Aorta (tissue), 5 donors: ENCODE measurements at regions not wholly inside any gene's neighbourhood (a gene's known extent, or its start where the extent isn't known, plus 50 kb on each side); places are given as distances from the start of the nearest gene placed in this dataset.

Experiments used
- ATAC-seq: fragments of 200-7000 bp; cut with Tn5 transposase; one replicate; pipeline ENCODE4 v1.9.1; 2022; ENCODE audit warnings: moderate library complexity; ENCODE audit not compliant: low FRiP score
- DNase-seq, 2 donors: peaks; one replicate each; pipeline ENCODE4 v3.0.0-alpha.2; 2020
- H3K27ac ChIP-seq, 2 donors: one replicate each; pipeline ENCODE4 v1.5.1; 2013; ENCODE audit warnings: low read length in 2 of 2, mild to moderate bottlenecking in 2 of 2, moderate library complexity in 2 of 2, control low read depth in 1 of 2, inconsistent platforms in 1 of 2, low read depth in 1 of 2
- H3K27me3 ChIP-seq, 2 donors: one replicate each; pipeline ENCODE4 v1.6.1; 2013; ENCODE audit warnings: control low read depth in 1 of 2, low read length in 1 of 2, mild to moderate bottlenecking in 1 of 2, moderate library complexity in 1 of 2; ENCODE audit not compliant: insufficient read depth in 2 of 2, control insufficient read depth in 1 of 2
- H3K36me3 ChIP-seq, 2 donors: one replicate each; pipeline ENCODE4 v1.6.1; 2013; ENCODE audit warnings: control low read depth in 1 of 2, low read length in 1 of 2, mild to moderate bottlenecking in 1 of 2; ENCODE audit not compliant: insufficient read depth in 2 of 2, control insufficient read depth in 1 of 2
- H3K4me1 ChIP-seq, 2 donors: one replicate each; pipeline ENCODE4 v1.6.1; 2013; ENCODE audit warnings: low read length in 2 of 2, control low read depth in 1 of 2, mild to moderate bottlenecking in 1 of 2, moderate library complexity in 1 of 2; ENCODE audit not compliant: insufficient read depth in 2 of 2, control insufficient read depth in 1 of 2
- H3K4me3 ChIP-seq, 2 donors: one replicate each; pipeline ENCODE4 v1.5.1; 2013; ENCODE audit warnings: low read length in 2 of 2, control low read depth in 1 of 2, mild to moderate bottlenecking in 1 of 2
- H3K9me3 ChIP-seq: one replicate; pipeline ENCODE4 v1.6.1; 2013; ENCODE audit warnings: mild to moderate bottlenecking, low read length; ENCODE audit not compliant: control insufficient read depth
- WGBS, 2 donors: extraction: QIAGEN DNeasy Blood & Tissue Kit; methylation state at CpG; one replicate each; pipeline ENCODE4 v1.1.7; 2013; 5-methylcytosine and 5-hydroxymethylcytosine counted together
- intact Hi-C, 2 donors: fragments of 100-400 bp; cut with DNase I; formaldehyde crosslinking; loops; one replicate each; pipeline versions ENCODE4 v1.14.2 to v1.15.0; 2022
- donor health status: healthy with polysubstance abuse.
- donor health status: Bipolar disorder and iron deficiency.
- donor health status: DM: no; HTN: no; CAD: no.
- donor health status: DM: no; HTN: no; CAD: no.
- donor health status: DM: yes; HTN: yes; CAD: no.

DNA sequence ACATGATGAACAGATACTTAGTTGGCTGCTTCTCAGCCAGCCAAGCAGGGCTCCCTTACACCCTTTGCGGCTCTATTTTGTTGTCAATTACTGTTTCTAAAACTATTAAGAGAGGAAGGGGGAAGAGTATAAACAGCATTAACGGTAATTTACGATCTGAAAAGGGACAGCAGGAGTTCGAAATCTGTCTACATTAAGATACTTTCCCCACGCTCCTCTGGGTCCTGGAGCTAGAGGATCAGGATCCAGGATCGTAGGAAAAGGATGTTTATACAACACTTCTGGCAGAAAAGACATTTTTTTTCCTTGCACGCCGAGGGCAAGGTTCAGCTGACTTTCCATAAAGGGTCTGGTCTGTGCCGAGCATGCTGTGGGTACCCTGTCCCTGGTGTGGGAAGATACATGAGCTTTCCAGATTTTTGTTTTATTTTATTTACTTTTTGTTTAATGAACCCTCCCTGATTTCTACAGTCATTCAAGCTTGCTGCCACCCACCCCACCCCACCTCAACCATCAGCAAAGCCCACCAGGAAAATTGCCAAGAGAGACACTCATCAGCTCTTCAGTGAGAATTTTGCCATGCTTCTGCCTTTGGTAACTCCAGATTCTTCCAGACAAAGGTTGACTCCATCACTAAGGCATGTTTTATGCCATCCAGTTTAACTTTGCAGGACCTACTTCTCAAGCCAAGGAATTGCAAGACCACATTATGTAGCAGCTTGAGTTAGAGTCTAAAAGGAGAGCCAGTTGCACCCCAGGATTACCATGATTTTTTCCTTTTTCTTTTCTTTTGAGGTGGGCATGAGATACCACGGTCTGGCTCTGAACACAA is 188.1 kb downstream of the QDPR start:
- Histone ChIP-seq H3K27ac (no peak overlapping the region), H3K4me1 (peaks cover 0 to 3% of the 10 kb centered on the region in 2 donors), H3K27me3 (no peaks in the 10 kb centered on the region), H3K36me3 (no peaks in the 10 kb centered on the region), H3K9me3 (no peaks in the 10 kb centered on the region), H3K4me3 (no peak overlapping the region)
- WGBS, 2 donors: 33 to 38% methylated on average over 10 of the region's 10 CpGs
- ATAC-seq (no peak), DNase-seq (no peak)
- intact Hi-C loops: loop anchor here (5.0 to 10.0 kb wide), 3 partner anchors 529 to 1036 kb away; no protein-coding TSS in a partner anchor

DNA sequence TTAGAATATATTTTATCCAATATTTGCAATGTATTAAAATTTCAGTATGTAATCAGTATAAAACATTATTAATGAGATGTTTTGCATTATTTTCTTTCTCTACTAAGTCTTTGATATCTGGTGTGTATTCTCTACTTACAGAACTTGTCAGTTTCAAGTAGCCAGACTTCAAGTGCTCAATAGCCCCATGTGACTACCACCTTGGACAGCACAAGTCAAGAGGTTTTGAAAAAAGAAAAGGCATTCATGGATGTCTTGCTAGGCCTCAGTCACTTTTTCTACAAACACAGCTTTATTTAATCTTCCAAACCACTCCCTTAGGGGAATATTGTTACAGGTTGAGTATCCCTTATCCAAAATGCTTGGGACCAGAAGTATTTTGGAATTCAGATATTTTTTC is 189.4 kb downstream of the QDPR start:
- peaks cover 0 to 3% of the 10 kb centered on the region in 2 donors for H3K4me1 ChIP-seq
- no peaks in the 10 kb centered on the region for H3K27me3 ChIP-seq
- no peaks in the 10 kb centered on the region for H3K36me3 ChIP-seq
- DNase-seq: no peak
- no peak overlapping the region for H3K27ac ChIP-seq
- no peaks in the 10 kb centered on the region for H3K9me3 ChIP-seq
- H3K4me3 ChIP-seq: no peak overlapping the region
- ATAC-seq: no peak
- intact Hi-C loops: loop anchor here (5.0 to 10.0 kb wide), 3 partner anchors 528 to 1035 kb away; no protein-coding TSS in a partner anchor

DNA sequence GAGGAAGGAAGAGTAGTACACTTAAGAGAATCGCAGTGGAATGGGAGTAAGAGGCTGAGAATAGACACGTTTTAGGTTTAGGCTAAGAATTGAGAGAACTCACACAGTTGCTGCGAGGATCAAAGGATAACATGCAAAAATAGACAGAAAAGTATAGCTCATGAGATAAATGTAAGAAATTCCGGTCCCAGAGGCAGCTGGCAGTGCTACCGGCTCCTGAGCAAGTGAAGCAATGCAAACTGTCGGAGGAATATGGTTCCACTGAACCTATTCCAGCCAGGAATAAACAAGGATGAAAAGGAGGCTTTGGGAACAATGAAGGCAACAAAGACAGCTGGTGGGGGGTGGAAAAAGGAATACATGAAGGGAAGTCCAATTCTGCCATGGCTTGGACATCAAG is 191.8 kb downstream of the QDPR start:
- H3K9me3 ChIP-seq: no peaks in the 10 kb centered on the region
- 94 to 95% methylated on average over 6 of the region's 6 CpGs for WGBS, 2 donors
- DNase-seq (no peak), ATAC-seq (no peak)
- no peak overlapping the region for H3K27ac ChIP-seq
- intact Hi-C loops: loop anchor here (5.0 to 10.0 kb wide), 3 partner anchors 525 to 1033 kb away; no protein-coding TSS in a partner anchor
- H3K36me3 ChIP-seq: no peaks in the 10 kb centered on the region
- peaks cover 0 to 3% of the 10 kb centered on the region in 2 donors for H3K4me1 ChIP-seq
- H3K27me3 ChIP-seq: no peaks in the 10 kb centered on the region
- no peak overlapping the region for H3K4me3 ChIP-seq

DNA sequence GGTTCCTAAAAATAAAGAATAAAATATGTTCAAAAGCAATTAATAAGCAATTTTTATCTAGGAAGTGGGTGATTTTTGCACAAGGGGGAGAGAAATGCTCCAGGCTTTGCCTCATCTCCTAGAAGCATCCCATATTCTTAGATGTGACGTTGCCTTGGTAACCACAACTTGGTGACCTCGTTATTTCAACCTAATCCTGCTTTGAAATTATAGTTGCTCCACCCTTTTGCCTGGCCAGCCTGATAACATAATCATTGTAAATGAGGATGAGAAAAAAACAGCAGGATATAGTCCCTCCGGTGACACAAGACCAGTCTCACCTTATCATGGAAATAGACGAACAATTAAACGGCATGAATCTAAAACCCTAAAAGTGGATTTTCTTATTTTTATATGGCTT is 194.4 kb downstream of the QDPR start:
- intact Hi-C loops: loop anchor here in 1 of 2 donors (5.0 kb wide), 1 partner anchor 400 kb away; no protein-coding TSS in a partner anchor
- WGBS, 2 donors: 81 to 86% methylated on average over 5 of the region's 5 CpGs
- Histone ChIP-seq H3K27me3 (no peaks in the 10 kb centered on the region), H3K27ac (no peak overlapping the region), H3K9me3 (no peaks in the 10 kb centered on the region), H3K4me3 (no peak overlapping the region), H3K4me1 (no peaks in the 10 kb centered on the region), H3K36me3 (no peaks in the 10 kb centered on the region)
- DNase-seq: no peak
- no peak for ATAC-seq

DNA sequence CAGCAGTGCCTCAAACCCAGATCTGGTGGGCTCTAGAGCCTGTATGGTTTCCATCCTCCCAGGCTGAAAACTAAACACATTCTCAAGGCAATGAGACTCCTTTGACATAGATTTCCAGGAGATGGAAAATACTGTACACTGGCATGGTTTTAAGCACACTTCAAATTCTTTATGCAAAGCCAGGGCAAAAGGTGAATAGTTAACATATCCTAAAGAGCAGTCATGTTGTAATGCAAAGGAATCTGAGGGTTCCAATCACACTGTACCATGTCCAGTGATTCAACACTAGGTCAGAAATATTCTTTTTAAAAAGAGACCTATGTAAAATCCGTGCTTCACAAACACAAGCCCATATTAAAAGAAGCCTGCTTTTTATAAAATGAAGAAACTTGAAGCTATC is 195.3 kb downstream of the QDPR start:
- WGBS, 2 donors: 94 to 96% methylated on average over 1 of the region's 1 CpG
- no peaks in the 10 kb centered on the region for H3K36me3 ChIP-seq
- intact Hi-C loops: loop anchor here in 1 of 2 donors (5.0 kb wide), 1 partner anchor 399 kb away; no protein-coding TSS in a partner anchor

DNA sequence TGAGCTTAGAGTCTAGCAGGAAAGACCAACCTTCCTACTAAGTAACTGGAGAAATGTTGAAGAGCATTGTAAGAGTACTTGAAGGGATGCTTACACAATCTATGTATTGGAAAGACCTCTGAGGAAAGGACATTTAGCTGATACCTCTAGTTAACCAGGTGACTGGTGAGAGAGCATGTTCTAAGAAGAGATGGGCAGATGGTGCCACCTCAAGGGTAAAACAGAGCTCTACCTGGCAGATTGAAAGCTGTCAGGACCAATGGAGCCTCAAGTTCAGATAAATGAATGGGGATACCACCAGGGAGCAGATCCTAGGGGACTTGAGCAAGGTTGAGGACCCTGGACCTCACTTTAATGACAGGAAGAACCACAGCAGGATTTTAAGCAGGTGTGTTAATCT is 196.4 kb downstream of the QDPR start:
- Histone ChIP-seq H3K36me3 (no peaks in the 10 kb centered on the region), H3K4me3 (no peak overlapping the region), H3K9me3 (no peaks in the 10 kb centered on the region), H3K27ac (no peak overlapping the region), H3K27me3 (no peaks in the 10 kb centered on the region), H3K4me1 (no peaks in the 10 kb centered on the region)
- intact Hi-C loops: loop anchor here in 1 of 2 donors (5.0 kb wide), 1 partner anchor 398 kb away; no protein-coding TSS in a partner anchor
- ATAC-seq: no peak
- no peak for DNase-seq

More for the DNA sequence above, 195.3 kb downstream of the QDPR start:
- DNase-seq: no peak
- no peak for ATAC-seq
- no peaks in the 10 kb centered on the region for H3K9me3 ChIP-seq
- H3K4me3 ChIP-seq: no peak overlapping the region
- H3K27ac ChIP-seq: no peak overlapping the region
- H3K27me3 ChIP-seq: no peaks in the 10 kb centered on the region
- H3K4me1 ChIP-seq: no peaks in the 10 kb centered on the region

DNA sequence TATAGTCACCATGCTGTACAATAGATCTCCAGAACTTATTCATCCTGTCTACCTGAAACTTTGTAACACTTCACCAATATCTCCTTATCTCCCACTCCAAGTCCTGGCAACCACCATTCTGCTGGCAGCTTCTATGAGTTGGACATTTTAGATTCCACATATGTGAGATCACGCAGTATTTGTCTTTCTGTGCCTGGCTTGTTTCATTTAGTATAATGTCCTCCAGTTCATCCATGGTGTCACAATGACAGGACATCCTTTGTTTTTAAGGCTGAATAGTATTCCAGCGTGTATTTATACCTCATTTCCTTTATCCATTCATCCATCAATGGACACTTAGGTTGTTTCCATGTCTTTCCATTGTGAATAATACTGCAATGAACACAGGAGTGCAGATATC is 198.7 kb downstream of the QDPR start:
- Histone ChIP-seq H3K4me3 (no peak overlapping the region), H3K4me1 (no peaks in the 10 kb centered on the region), H3K27ac (no peak overlapping the region), H3K36me3 (no peaks in the 10 kb centered on the region), H3K27me3 (no peaks in the 10 kb centered on the region), H3K9me3 (no peaks in the 10 kb centered on the region)
- WGBS, 2 donors: 78 to 87% methylated on average over 2 of the region's 2 CpGs
- DNase-seq: no peak
- ATAC-seq: no peak
- intact Hi-C loops: no loop called here

DNA sequence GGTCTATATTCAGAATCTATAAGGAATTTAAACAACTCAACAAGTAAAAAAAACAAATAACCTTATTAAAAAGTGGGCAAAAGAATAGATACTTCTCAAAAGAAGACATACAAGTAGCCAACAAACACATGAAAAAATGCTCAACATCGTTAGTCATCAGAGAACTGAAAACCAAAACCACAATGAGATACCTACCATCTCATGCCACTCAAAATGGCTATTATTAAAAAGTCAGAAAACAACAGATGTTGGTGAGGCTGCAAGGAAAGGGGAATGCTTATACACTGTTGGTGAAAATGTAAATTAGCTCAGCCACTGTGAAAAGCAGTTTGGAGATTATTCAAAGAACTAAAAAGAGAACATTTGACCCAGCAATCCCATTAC is 201.6 kb downstream of the QDPR start:
- H3K36me3 ChIP-seq: no peaks in the 10 kb centered on the region
- peaks cover 2% of the 10 kb centered on the region for H3K9me3 ChIP-seq
- no peaks in the 10 kb centered on the region for H3K27me3 ChIP-seq
- no peak overlapping the region for H3K4me3 ChIP-seq
- H3K4me1 ChIP-seq: no peaks in the 10 kb centered on the region
- intact Hi-C loops: no loop called here
- WGBS, 2 donors: 30 to 48% methylated on average over 1 of the region's 1 CpG
- no peak for ATAC-seq
- DNase-seq: no peak
- no peak overlapping the region for H3K27ac ChIP-seq
